ENCODE measurements at regions not wholly inside any gene's neighbourhood (a gene's known extent, or its start where the extent isn't known, plus 50 kb on each side); places are given as distances from the start of the nearest gene placed in this dataset.

GRCh38 chr13:106038752-106039151 lies 496.7 kb downstream of the EFNB2 start:
- no peak overlapping the region for H4K5ac ChIP-seq (ENCODE audit: low read depth, low read length)
- H3K9ac ChIP-seq (ENCODE audit: low read depth, low read length), result no peak overlapping the region
- peak overlapping the region; percentile 59 for H2BK120ac ChIP-seq (ENCODE audit: low read depth, low read length)
- H3K56ac ChIP-seq (ENCODE audit: extremely low read depth, insufficient read depth, low read length), result no peak overlapping the region
- H3K4ac ChIP-seq (ENCODE audit: low read depth, low read length), result peak overlapping the region; percentile 51
- no peak overlapping the region; the same call in 2 of the 3 replicates for H2BK15ac ChIP-seq (ENCODE audit: low read depth, low read length)
- H3K4me3 ChIP-seq (ENCODE audit: insufficient read depth, low read depth, low read length), result no peak overlapping the region
- H3K9me1 ChIP-seq (ENCODE audit: insufficient read depth, low read length), result peaks cover 8% of the 10 kb centered on the region; the same call in 1 of the 2 replicates
- no peaks in the 10 kb centered on the region for H3K79me1 ChIP-seq (ENCODE audit: low read depth in 1 of 2, low read length in 2 of 2)
- WGBS, 2 experiments (ENCODE audit: extremely low coverage in 2 of 2, insufficient read length in 1 of 2), result 100% methylated on average over 1 of the region's 2 CpGs; no CpG with 5 or more reads in 1 of the 2 experiments
- no peak overlapping the region for H3K23ac ChIP-seq (ENCODE audit: low read depth, low read length)
- H2AK9ac ChIP-seq (replicated peaks; ENCODE audit: low read depth, low read length, poor library complexity), result no peak overlapping the region
- H2AFZ ChIP-seq (replicated peaks; ENCODE audit: low read length, poor library complexity), result peak overlapping the region; percentile 83
- intact Hi-C loops (cut with micrococcal nuclease) (no loop called here), dilution Hi-C loops (cut with HindIII; ENCODE audit: low sequenced_read_pairs, unreplicated experiment) (no loop called here), in situ Hi-C loops (cut with MboI; ENCODE audit: low sequenced_read_pairs) (no loop called here)
- ATAC-seq (ENCODE audit: low read depth) (peak; percentile 96), DNase-seq (peak; percentile 90)
- POLR2A ChIA-PET (ENCODE audit: unreplicated experiment), result interaction anchor here (0.5 kb wide), 1 partner anchor 130 kb away, joined by 3 read pairs; no protein-coding TSS in a partner anchor
- peak overlapping the region; percentile 63 for H3K14ac ChIP-seq (replicated peaks; ENCODE audit: low read depth, low read length)
- H4K91ac ChIP-seq (ENCODE audit: insufficient read depth, low read depth, low read length), result no peak overlapping the region
- no peak overlapping the region for H3K27ac ChIP-seq (ENCODE audit: insufficient read depth, low read length)
- H3K4me1 ChIP-seq (ENCODE audit: control insufficient read depth, insufficient read depth, low read length), result peaks cover 2% of the 10 kb centered on the region; the same call in 1 of the 2 replicates
- TF ChIP-seq RFX5 (IDR thresholded peaks at IDR 0.05; ENCODE audit: low read depth, low read length) (no peak), CEBPB (IDR thresholded peaks at IDR 0.05; ENCODE audit: low read depth, low read length) (peak; percentile 26; the same call in 1 of the 2 replicates), NFE2L2 (IDR thresholded peaks at IDR 0.05; ENCODE audit: low read depth, low read length) (peak; percentile 21; the same call in 1 of the 2 replicates), FOS (IDR thresholded peaks at IDR 0.05; ENCODE audit: low read depth, low read length) (peak; percentile 87)
- no peaks in the 10 kb centered on the region for H3K9me3 ChIP-seq (ENCODE audit: control insufficient read depth, insufficient read depth, low read length)
- no peaks in the 10 kb centered on the region for H3K36me3 ChIP-seq (ENCODE audit: control insufficient read depth, insufficient read depth, low read length)
- no peaks in the 10 kb centered on the region for H4K20me1 ChIP-seq (ENCODE audit: insufficient read depth, low read length)
- no peak overlapping the region for H4K8ac ChIP-seq (ENCODE audit: low read depth in 2 of 2, low read length in 2 of 2)
- no peaks in the 10 kb centered on the region for H3K27me3 ChIP-seq (ENCODE audit: control insufficient read depth, insufficient read depth, low read length)
- no peak overlapping the region for H3K18ac ChIP-seq (ENCODE audit: low read depth, low read length)
- H2AK5ac ChIP-seq (ENCODE audit: low read depth, low read length), result no peak overlapping the region
- CTCF ChIA-PET, result no interaction called here
- peak overlapping the region; percentile 70; the same call in 1 of the 2 replicates for H2BK20ac ChIP-seq (ENCODE audit: low read depth, low read length)
- no TSS peak for BruUV-seq (replicated peaks)
- H3K4me2 ChIP-seq (ENCODE audit: low read depth, low read length), result no peak overlapping the region
- no peak overlapping the region for H2BK5ac ChIP-seq (ENCODE audit: low read depth, low read length, poor library complexity, severe bottlenecking)

Data from IMR-90 (cell line).